ENCODE measurements at regions not wholly inside any gene's neighbourhood (a gene's known extent, or its start where the extent isn't known, plus 50 kb on each side); places are given as distances from the start of the nearest gene placed in this dataset.
"Not testable (repeated sequence)": the region's sequence is repeated elsewhere in the genome, so short reads cannot be mapped to it uniquely, and the experiment has no call there.

GRCh38 chr5:23411994-23412393, 95.4 kb upstream of the PRDM9 start:
- Histone ChIP-seq H3K9me3 (no peaks in the 10 kb centered on the region), H3K27me3 (no peaks in the 10 kb centered on the region), H3K36me3 (no peaks in the 10 kb centered on the region), H3K4me3 (no peak overlapping the region), H3K27ac (no peak overlapping the region), H3K4me1 (no peaks in the 10 kb centered on the region)
- no peak for TF ChIP-seq CTCF (IDR thresholded peaks at IDR 0.05)
- DNase-seq (ENCODE audit: low spot score): no peak

GRCh38 chr5:23411200-23411599, 96.2 kb upstream of the PRDM9 start:
- H3K27me3 ChIP-seq: no peaks in the 10 kb centered on the region
- TF ChIP-seq CTCF (IDR thresholded peaks at IDR 0.05): no peak
- H3K4me3 ChIP-seq: no peak overlapping the region
- no peaks in the 10 kb centered on the region for H3K4me1 ChIP-seq
- H3K36me3 ChIP-seq: no peaks in the 10 kb centered on the region
- H3K9me3 ChIP-seq: no peaks in the 10 kb centered on the region
- H3K27ac ChIP-seq: no peak overlapping the region
- no peak for DNase-seq (ENCODE audit: low spot score)

GRCh38 chr5:23410775-23411174, 96.6 kb upstream of the PRDM9 start:
- H3K4me1 ChIP-seq; H3K36me3 ChIP-seq; H3K9me3 ChIP-seq; DNase-seq (ENCODE audit: low spot score); H3K27ac ChIP-seq; H3K27me3 ChIP-seq; H3K4me3 ChIP-seq: not testable (repeated sequence)

GRCh38 chr5:23405316-23406068, 101.9 kb upstream of the PRDM9 start:
- Histone ChIP-seq H3K4me3 (no peak overlapping the region), H3K27ac (no peak overlapping the region), H3K36me3 (no peaks in the 10 kb centered on the region), H3K4me1 (no peaks in the 10 kb centered on the region), H3K27me3 (no peaks in the 10 kb centered on the region), H3K9me3 (no peaks in the 10 kb centered on the region)
- DNase-seq (ENCODE audit: low spot score): no peak
- TF ChIP-seq CTCF (IDR thresholded peaks at IDR 0.05): no peak

- Histone ChIP-seq H3K4me3 (no peak overlapping the region), H3K4me1 (no peaks in the 10 kb centered on the region), H3K27me3 (no peaks in the 10 kb centered on the region), H3K27ac (no peak overlapping the region), H3K36me3 (no peaks in the 10 kb centered on the region), H3K9me3 (no peaks in the 10 kb centered on the region)
- no peak for TF ChIP-seq CTCF (IDR thresholded peaks at IDR 0.05)
- no peak for DNase-seq (ENCODE audit: low spot score)
These were observed 104.8 kb upstream of the PRDM9 start for GRCh38 chr5:23402585-23402984.

GRCh38 chr5:23400951-23401350, 106.5 kb upstream of the PRDM9 start:
- Histone ChIP-seq H3K9me3 (no peaks in the 10 kb centered on the region), H3K4me3 (no peak overlapping the region), H3K27ac (no peak overlapping the region), H3K4me1 (no peaks in the 10 kb centered on the region), H3K36me3 (no peaks in the 10 kb centered on the region), H3K27me3 (no peaks in the 10 kb centered on the region)
- no peak for TF ChIP-seq CTCF (IDR thresholded peaks at IDR 0.05)
- no peak for DNase-seq (ENCODE audit: low spot score)
